Peyer's patch (tissue), 4 donors: ENCODE measurements at regions not wholly inside any gene's neighbourhood (a gene's known extent, or its start where the extent isn't known, plus 50 kb on each side); places are given as distances from the start of the nearest gene placed in this dataset.

ENCODE experiments used
- POLR2A ChIP-seq, 2 donors: fragments of 450-650 bp; IDR thresholded peaks; one replicate each; pipeline ENCODE4 v1.5.1; 2017; ENCODE audit warnings: antibody characterized with exemption in 2 of 2, mild to moderate bottlenecking in 2 of 2, moderate library complexity in 2 of 2
- TF ChIP-seq, protein P1 (sequence below), 6 experiments: fragments of 450-650 bp in 4 of 6; fragments of 200-600 bp in 2 of 6; sonication (generic) in 1 of 6; IDR thresholded peaks; one replicate each; pipeline ENCODE4 v1.5.1; 2017 to 2019; ENCODE audit warnings: antibody characterized with exemption in 6 of 6, mild to moderate bottlenecking in 3 of 6, moderate library complexity in 1 of 6

DNA sequence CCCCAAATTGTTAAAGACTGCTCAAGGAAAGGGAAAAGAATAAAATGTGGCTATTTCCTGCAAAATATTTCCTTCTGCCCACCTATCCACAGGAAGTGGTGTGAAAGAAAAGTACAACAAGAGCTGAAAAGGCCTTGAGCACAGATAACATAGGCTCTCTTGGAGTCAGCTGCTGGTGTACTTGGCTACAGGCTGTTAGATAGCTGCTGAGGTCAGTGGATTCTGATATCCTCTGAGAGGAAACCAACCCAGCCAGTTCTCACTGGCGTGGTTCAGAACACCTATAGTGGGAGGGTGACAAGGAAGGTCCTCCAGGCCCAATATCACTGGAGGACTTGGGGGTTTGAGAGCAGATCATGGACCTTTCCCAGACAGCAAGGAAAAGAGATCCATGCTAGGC, 124.4 kb upstream of the GAP43 start:
- TF ChIP-seq, protein P1, sequence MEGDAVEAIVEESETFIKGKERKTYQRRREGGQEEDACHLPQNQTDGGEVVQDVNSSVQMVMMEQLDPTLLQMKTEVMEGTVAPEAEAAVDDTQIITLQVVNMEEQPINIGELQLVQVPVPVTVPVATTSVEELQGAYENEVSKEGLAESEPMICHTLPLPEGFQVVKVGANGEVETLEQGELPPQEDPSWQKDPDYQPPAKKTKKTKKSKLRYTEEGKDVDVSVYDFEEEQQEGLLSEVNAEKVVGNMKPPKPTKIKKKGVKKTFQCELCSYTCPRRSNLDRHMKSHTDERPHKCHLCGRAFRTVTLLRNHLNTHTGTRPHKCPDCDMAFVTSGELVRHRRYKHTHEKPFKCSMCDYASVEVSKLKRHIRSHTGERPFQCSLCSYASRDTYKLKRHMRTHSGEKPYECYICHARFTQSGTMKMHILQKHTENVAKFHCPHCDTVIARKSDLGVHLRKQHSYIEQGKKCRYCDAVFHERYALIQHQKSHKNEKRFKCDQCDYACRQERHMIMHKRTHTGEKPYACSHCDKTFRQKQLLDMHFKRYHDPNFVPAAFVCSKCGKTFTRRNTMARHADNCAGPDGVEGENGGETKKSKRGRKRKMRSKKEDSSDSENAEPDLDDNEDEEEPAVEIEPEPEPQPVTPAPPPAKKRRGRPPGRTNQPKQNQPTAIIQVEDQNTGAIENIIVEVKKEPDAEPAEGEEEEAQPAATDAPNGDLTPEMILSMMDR (IDR thresholded peaks at IDR 0.05): no peak
- TF ChIP-seq POLR2A (IDR thresholded peaks at IDR 0.05): no peak
